Erythroblast (primary cell): ENCODE measurements at regions not wholly inside any gene's neighbourhood (a gene's known extent, or its start where the extent isn't known, plus 50 kb on each side); places are given as distances from the start of the nearest gene placed in this dataset.

Experiments
- DNase-seq, 2 experiments: peaks; one replicate each; lab custom pipeline; 2025; lab: John Stamatoyannopoulos, UW
- GATA1 ChIP-seq: IDR thresholded peaks from 2 replicates; pipeline ENCODE4 v1.6.1; 2011; ENCODE audit warnings: low read depth, mild to moderate bottlenecking, control low read depth, low read length, moderate library complexity
- POLR2A ChIP-seq: IDR thresholded peaks from 2 replicates; pipeline ENCODE4 v1.6.1; 2011; ENCODE audit warnings: mild to moderate bottlenecking, low read length

GRCh38 chr15:94584833-94585244, 353.5 kb downstream of the MCTP2 start:
- TF ChIP-seq GATA1: no peak
- TF ChIP-seq POLR2A: no peak
- no peak for DNase-seq

DNA sequence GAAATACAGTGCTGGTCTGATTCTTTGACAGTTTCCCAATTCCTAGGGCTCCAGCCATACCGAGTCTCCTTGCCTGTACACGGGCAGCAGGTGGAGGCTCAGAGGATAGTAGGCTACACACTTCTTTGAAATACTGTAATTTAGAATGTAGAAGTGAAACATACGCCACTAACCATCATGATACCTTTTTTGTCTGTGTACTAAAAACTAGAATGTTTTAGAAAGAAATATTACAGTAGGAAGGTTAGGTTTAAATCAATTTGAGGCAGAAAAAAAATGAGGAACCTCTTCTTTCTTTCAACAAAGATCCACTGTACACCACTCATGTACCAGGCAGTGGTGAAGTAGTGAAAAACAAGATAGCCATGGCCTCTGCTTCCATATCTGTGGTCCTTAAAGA, 354.7 kb downstream of the MCTP2 start:
- TF ChIP-seq POLR2A (no peak), GATA1 (no peak)
- DNase-seq: no peak

GRCh38 chr15:94587113-94587512, 355.8 kb downstream of the MCTP2 start:
- TF ChIP-seq GATA1 (no peak), POLR2A (no peak)

GRCh38 chr15:94588993-94589392, 357.6 kb downstream of the MCTP2 start:
- no peak for DNase-seq
- TF ChIP-seq GATA1 (no peak), POLR2A (no peak)

More at GRCh38 chr15:94587113-94587512, 355.8 kb downstream of the MCTP2 start:
- DNase-seq: no peak

- TF ChIP-seq GATA1 (no peak), POLR2A (no peak)
- no peak for DNase-seq
These were observed 361.1 kb downstream of the MCTP2 start for GRCh38 chr15:94592495-94592894.

- no peak for DNase-seq
These were observed 365.3 kb downstream of the MCTP2 start for GRCh38 chr15:94596707-94597106.

DNA sequence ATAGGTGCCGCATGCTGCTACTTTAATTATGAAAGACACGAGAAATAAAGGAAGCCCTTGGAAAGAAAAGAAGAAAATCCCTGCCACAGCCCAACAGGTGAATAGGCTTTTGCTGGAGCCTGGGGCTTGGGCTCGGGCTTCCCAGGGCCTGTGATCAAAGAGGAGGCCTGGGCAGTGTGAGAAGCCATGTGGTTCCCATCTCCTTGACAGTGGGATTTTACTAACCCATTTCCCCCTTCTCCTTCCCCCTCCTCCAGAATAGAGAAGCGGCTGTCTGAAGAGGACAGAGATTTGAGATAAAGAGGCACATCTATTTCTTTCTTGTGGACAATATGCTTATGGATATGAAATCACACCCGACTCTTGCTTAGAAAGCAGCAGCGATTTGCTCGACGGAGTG, 369.1 kb downstream of the MCTP2 start:
- DNase-seq: no peak
- TF ChIP-seq POLR2A (no peak), GATA1 (no peak)

More at GRCh38 chr15:94596707-94597106, 365.3 kb downstream of the MCTP2 start:
- TF ChIP-seq GATA1: no peak
- no peak for TF ChIP-seq POLR2A

DNA sequence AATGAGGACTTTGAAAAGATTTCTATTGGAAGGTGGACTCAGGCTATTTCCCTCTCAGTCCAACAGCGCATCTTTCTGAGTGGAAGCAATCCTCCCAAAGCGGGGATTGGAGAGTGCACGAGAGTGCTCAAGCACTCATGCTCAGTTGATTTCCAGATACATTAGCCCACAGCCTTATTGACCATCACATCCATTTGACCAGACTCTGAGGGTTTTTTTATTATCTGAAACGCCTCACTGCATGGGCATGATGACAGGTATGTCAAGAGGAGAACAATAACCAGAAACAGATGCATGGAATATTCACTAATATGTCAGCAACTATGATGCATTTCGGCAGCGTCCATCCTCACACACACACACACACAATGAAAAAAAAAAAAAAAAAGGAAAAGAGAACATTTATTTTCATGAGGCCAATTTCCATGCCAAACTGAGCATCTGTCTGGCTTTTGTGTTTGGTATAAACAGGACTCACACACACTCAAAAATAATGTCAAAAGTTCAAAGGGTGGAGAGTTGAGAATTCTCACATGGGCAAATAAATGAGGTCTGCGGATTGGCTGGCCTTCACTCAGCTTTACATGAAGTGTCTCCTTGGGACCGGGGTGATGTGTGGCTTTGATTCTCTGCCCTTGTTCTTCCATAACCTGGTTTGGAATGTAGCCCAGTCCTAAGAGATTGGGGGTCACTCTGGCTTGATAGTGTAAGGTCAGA, 371.6 kb downstream of the MCTP2 start:
- TF ChIP-seq POLR2A (no peak), GATA1 (no peak)
- no peak for DNase-seq

DNA sequence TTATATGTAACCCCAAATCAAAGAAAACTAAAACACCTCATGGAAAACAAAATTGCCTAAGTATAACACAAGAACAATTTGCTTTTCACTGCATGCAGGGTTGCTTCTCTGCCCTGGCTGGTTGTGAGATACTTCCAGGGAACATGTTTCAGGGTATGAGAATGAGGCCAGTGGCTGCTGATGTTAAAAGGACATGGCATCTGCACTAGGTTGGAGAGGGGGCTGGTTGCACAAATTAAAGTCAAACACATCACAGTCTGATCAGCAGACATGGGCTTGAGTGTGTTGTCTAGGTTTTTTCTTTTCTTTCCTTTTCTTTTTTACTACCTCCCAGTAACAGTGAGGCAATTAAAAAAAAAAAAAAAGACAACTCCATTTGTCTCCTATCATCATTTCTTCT, 374.9 kb downstream of the MCTP2 start:
- TF ChIP-seq GATA1 (no peak), POLR2A (no peak)
- DNase-seq: no peak

- DNase-seq: no peak
- no peak for TF ChIP-seq GATA1
- no peak for TF ChIP-seq POLR2A
These were observed 375.9 kb downstream of the MCTP2 start for GRCh38 chr15:94607176-94607654.

GRCh38 chr15:94610069-94610468, 378.7 kb downstream of the MCTP2 start:
- TF ChIP-seq GATA1 (no peak), POLR2A (no peak)
- DNase-seq: no peak

GRCh38 chr15:94610485-94610884, 379.1 kb downstream of the MCTP2 start:
- DNase-seq: no peak
- TF ChIP-seq POLR2A (no peak), GATA1 (no peak)

DNA sequence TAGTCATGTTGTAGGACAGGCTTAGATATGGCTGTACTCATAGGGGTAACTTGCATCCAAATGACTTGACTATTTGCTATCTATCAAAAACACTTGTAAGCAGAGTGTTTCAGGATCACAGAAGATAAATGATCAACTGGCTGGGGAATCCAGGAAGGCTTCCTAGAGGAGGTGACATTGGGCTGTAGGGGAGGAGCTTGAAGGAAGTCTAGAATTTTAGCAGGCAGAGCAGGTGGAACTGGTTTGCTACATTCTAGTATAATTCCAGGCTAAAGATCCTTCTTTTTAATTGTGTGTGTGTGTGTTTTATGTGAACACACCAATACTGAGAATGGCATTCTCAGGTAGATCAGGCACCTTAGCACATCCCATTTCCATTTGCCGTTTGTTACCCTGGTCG, 380.3 kb downstream of the MCTP2 start:
- DNase-seq: peak in 1 of 2 experiments; percentile 5
- no peak for TF ChIP-seq GATA1
- no peak for TF ChIP-seq POLR2A

GRCh38 chr15:94615688-94616087, 384.3 kb downstream of the MCTP2 start:
- TF ChIP-seq POLR2A (no peak), GATA1 (no peak)
- no peak for DNase-seq

GRCh38 chr15:94620632-94621031, 389.3 kb downstream of the MCTP2 start:
- TF ChIP-seq GATA1: no peak
- no peak for TF ChIP-seq POLR2A
- no peak for DNase-seq
